ENCODE measurements at regions not wholly inside any gene's neighbourhood (a gene's known extent, or its start where the extent isn't known, plus 50 kb on each side); places are given as distances from the start of the nearest gene placed in this dataset.

GRCh38 chr5:68544648-68545552 lies 329.3 kb downstream of the PIK3R1 start:
- no peak for DNase-seq

GRCh38 chr5:68545636-68546295 lies 330.2 kb downstream of the PIK3R1 start:
- DNase-seq, result peak; percentile 80

GRCh38 chr5:68547056-68547455 lies 331.5 kb downstream of the PIK3R1 start:
- DNase-seq, result no peak

GRCh38 chr5:68547622-68548021 lies 332.1 kb downstream of the PIK3R1 start:
- no peak for DNase-seq

- no peak for DNase-seq
Measured at GRCh38 chr5:68548959-68549676, 333.6 kb downstream of the PIK3R1 start.

- DNase-seq, result no peak
Measured at GRCh38 chr5:68550015-68550414, 334.5 kb downstream of the PIK3R1 start.

GRCh38 chr5:68551436-68551835 lies 335.9 kb downstream of the PIK3R1 start:
- DNase-seq, result no peak

- DNase-seq, result no peak
Measured at GRCh38 chr5:68554571-68555279, 339.2 kb downstream of the PIK3R1 start.

- DNase-seq, result no peak
Measured at GRCh38 chr5:68555907-68556681, 340.5 kb downstream of the PIK3R1 start.

- DNase-seq, result no peak
Measured at GRCh38 chr5:68557162-68557936, 341.8 kb downstream of the PIK3R1 start.

- DNase-seq, result peak; percentile 96
Measured at GRCh38 chr5:68562308-68562707, 346.8 kb downstream of the PIK3R1 start.

- no peak for DNase-seq
Measured at GRCh38 chr5:68565427-68565826, 349.9 kb downstream of the PIK3R1 start.

- no peak for DNase-seq
Measured at GRCh38 chr5:68576805-68577204, 361.2 kb downstream of the PIK3R1 start.

GRCh38 chr5:68582284-68582683 lies 366.7 kb downstream of the PIK3R1 start:
- no peak for DNase-seq

- no peak for DNase-seq
Measured at GRCh38 chr5:68587171-68587570, 371.6 kb downstream of the PIK3R1 start.

- DNase-seq, result no peak
Measured at GRCh38 chr5:68591850-68592249, 376.3 kb downstream of the PIK3R1 start.

- DNase-seq, result no peak
Measured at GRCh38 chr5:68592351-68592750, 376.8 kb downstream of the PIK3R1 start.

- DNase-seq, result no peak
Measured at GRCh38 chr5:68593211-68593671, 377.7 kb downstream of the PIK3R1 start.

GRCh38 chr5:68612972-68613371 lies 397.4 kb downstream of the PIK3R1 start:
- DNase-seq, result no peak

GRCh38 chr5:68618501-68618900 lies 402.9 kb downstream of the PIK3R1 start:
- no peak for DNase-seq

- no peak for DNase-seq
Measured at GRCh38 chr5:68627001-68627400, 411.4 kb downstream of the PIK3R1 start.
